Transverse colon (tissue), 3 donors: ENCODE measurements at regions not wholly inside any gene's neighbourhood (a gene's known extent, or its start where the extent isn't known, plus 50 kb on each side); places are given as distances from the start of the nearest gene placed in this dataset.

Experiments used
- EP300 ChIP-seq: sonication (generic); formaldehyde crosslinking; IDR thresholded peaks from one replicate; pipeline ENCODE4 v1.6.1; 2017; ENCODE audit warnings: antibody characterized with exemption, low read depth
- TF ChIP-seq, protein P1 (sequence below), 5 experiments: fragments of 200-600 bp in 3 of 5; fragments of 450-650 bp in 2 of 5; sonication (generic) in 3 of 5; IDR thresholded peaks; 1 replicate in 2 of 5; 2 replicates in 3 of 5; pipeline ENCODE4 v1.5.1; 2016 to 2017; ENCODE audit warnings: antibody characterized with exemption in 5 of 5, inconsistent platforms in 3 of 5, mild to moderate bottlenecking in 2 of 5, moderate library complexity in 1 of 5

GRCh38 chr14:98143566-98143965 lies 1128.4 kb downstream of the BCL11B start:
- TF ChIP-seq, protein P1, sequence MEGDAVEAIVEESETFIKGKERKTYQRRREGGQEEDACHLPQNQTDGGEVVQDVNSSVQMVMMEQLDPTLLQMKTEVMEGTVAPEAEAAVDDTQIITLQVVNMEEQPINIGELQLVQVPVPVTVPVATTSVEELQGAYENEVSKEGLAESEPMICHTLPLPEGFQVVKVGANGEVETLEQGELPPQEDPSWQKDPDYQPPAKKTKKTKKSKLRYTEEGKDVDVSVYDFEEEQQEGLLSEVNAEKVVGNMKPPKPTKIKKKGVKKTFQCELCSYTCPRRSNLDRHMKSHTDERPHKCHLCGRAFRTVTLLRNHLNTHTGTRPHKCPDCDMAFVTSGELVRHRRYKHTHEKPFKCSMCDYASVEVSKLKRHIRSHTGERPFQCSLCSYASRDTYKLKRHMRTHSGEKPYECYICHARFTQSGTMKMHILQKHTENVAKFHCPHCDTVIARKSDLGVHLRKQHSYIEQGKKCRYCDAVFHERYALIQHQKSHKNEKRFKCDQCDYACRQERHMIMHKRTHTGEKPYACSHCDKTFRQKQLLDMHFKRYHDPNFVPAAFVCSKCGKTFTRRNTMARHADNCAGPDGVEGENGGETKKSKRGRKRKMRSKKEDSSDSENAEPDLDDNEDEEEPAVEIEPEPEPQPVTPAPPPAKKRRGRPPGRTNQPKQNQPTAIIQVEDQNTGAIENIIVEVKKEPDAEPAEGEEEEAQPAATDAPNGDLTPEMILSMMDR (IDR thresholded peaks at IDR 0.05), result no peak
- no peak for TF ChIP-seq EP300
